ENCODE measurements at regions not wholly inside any gene's neighbourhood (a gene's known extent, or its start where the extent isn't known, plus 50 kb on each side); places are given as distances from the start of the nearest gene placed in this dataset.

DNA sequence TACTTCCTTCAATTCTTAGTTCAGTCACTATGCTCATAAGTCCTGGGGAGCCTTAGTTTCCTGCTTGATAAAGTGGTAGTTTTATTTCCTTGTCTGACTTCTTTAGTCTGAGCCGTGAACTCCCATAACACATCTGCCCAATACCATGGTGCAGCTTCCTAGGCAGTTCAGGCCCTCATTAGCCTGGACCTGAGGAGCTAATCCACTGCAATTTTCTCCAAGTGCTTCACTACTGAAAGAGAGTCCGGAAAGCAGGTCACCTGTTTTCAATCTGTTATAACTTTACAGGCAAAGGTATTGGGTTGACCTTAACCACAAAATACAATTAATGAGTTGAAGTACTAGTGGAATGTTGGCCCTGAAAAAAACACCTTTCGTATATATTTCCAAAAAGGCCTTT lies 245.4 kb upstream of the BOD1L1 start:
- TF ChIP-seq, protein P1, sequence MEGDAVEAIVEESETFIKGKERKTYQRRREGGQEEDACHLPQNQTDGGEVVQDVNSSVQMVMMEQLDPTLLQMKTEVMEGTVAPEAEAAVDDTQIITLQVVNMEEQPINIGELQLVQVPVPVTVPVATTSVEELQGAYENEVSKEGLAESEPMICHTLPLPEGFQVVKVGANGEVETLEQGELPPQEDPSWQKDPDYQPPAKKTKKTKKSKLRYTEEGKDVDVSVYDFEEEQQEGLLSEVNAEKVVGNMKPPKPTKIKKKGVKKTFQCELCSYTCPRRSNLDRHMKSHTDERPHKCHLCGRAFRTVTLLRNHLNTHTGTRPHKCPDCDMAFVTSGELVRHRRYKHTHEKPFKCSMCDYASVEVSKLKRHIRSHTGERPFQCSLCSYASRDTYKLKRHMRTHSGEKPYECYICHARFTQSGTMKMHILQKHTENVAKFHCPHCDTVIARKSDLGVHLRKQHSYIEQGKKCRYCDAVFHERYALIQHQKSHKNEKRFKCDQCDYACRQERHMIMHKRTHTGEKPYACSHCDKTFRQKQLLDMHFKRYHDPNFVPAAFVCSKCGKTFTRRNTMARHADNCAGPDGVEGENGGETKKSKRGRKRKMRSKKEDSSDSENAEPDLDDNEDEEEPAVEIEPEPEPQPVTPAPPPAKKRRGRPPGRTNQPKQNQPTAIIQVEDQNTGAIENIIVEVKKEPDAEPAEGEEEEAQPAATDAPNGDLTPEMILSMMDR (IDR thresholded peaks at IDR 0.05) = no peak
- no peak for TF ChIP-seq EZH2 (IDR thresholded peaks at IDR 0.05)
